ENCODE measurements at regions not wholly inside any gene's neighbourhood (a gene's known extent, or its start where the extent isn't known, plus 50 kb on each side); places are given as distances from the start of the nearest gene placed in this dataset.

GRCh38 chr15:58286523-58286922 is 145.3 kb upstream of the LIPC start:
- Histone ChIP-seq H4K20me1 (ENCODE audit: control insufficient read depth, insufficient read depth, low read length, poor library complexity, severe bottlenecking) (no peaks in the 10 kb centered on the region), H3K4me1 (ENCODE audit: control insufficient read depth in 2 of 2, insufficient read depth in 2 of 2, low read length in 2 of 2) (no peaks in the 10 kb centered on the region), H2AFZ (ENCODE audit: insufficient read depth, low read depth, low read length, poor library complexity, severe bottlenecking) (no peak overlapping the region), H3K79me2 (ENCODE audit: control insufficient read depth, insufficient read depth, low read length) (no peaks in the 10 kb centered on the region), H3K9me3 (ENCODE audit: control extremely low read depth in 1 of 3, control insufficient read depth in 2 of 3, insufficient read depth in 1 of 3, low read length in 2 of 3) (no peaks in the 10 kb centered on the region), H3K4me3 (ENCODE audit: control extremely low read depth in 1 of 5, extremely low read depth in 1 of 5, insufficient read depth in 1 of 5, low read depth in 2 of 5, low read length in 4 of 5) (no peak overlapping the region), H3K36me3 (replicated peaks in 1 of 2; ENCODE audit: control extremely low read depth in 1 of 2, control insufficient read depth in 1 of 2, extremely low read depth in 1 of 2, insufficient read depth in 2 of 2, low read length in 1 of 2) (no peaks in the 10 kb centered on the region), H3K9ac (ENCODE audit: low read length) (no peak overlapping the region), H3K4me2 (replicated peaks; ENCODE audit: low read depth, low read length, poor library complexity, severe bottlenecking) (no peak overlapping the region), H3K27me3 (replicated peaks in 1 of 4; ENCODE audit: control extremely low read depth in 1 of 4, control insufficient read depth in 3 of 4, insufficient read depth in 4 of 4, low read length in 3 of 4) (no peaks in the 10 kb centered on the region), H3K27ac (ENCODE audit: low read length in 2 of 2) (no peak overlapping the region)
- no peaks in the 10 kb centered on the region for H3K9me3 Mint-ChIP-seq (ENCODE audit: insufficient read depth)
- no peak overlapping the region for H3K27ac Mint-ChIP-seq
- TF ChIP-seq CTCF (IDR thresholded peaks at IDR 0.05): no peak
- TF ChIP-seq EZH2 (IDR thresholded peaks at IDR 0.05; ENCODE audit: borderline replicate concordance, insufficient read depth, low read depth, low read length, poor library complexity, severe bottlenecking): no peak
- POLR2A ChIA-PET: no interaction called here
- H3K27me3 Mint-ChIP-seq: peaks cover 10% of the 10 kb centered on the region
- H3K4me1 Mint-ChIP-seq: no peaks in the 10 kb centered on the region
- WGBS (ENCODE audit: insufficient coverage): 60% methylated on average over 2 of the region's 4 CpGs
- intact Hi-C loops (cut with micrococcal nuclease): no loop called here
- DNase-seq (no peak), ATAC-seq (ENCODE audit: low read depth) (no peak)
- CTCF ChIA-PET: no interaction called here
- no peak overlapping the region for H3K4me3 Mint-ChIP-seq

- Histone ChIP-seq H4K20me1 (ENCODE audit: control insufficient read depth, insufficient read depth, low read length, poor library complexity, severe bottlenecking) (no peaks in the 10 kb centered on the region), H3K9ac (ENCODE audit: low read length) (no peak overlapping the region), H2AFZ (ENCODE audit: insufficient read depth, low read depth, low read length, poor library complexity, severe bottlenecking) (no peak overlapping the region), H3K27me3 (replicated peaks in 1 of 4; ENCODE audit: control extremely low read depth in 1 of 4, control insufficient read depth in 3 of 4, insufficient read depth in 4 of 4, low read length in 3 of 4) (no peaks in the 10 kb centered on the region), H3K36me3 (replicated peaks in 1 of 2; ENCODE audit: control extremely low read depth in 1 of 2, control insufficient read depth in 1 of 2, extremely low read depth in 1 of 2, insufficient read depth in 2 of 2, low read length in 1 of 2) (no peaks in the 10 kb centered on the region), H3K79me2 (ENCODE audit: control insufficient read depth, insufficient read depth, low read length) (no peaks in the 10 kb centered on the region), H3K4me2 (replicated peaks; ENCODE audit: low read depth, low read length, poor library complexity, severe bottlenecking) (no peak overlapping the region), H3K4me1 (ENCODE audit: control insufficient read depth in 2 of 2, insufficient read depth in 2 of 2, low read length in 2 of 2) (no peaks in the 10 kb centered on the region), H3K4me3 (ENCODE audit: control extremely low read depth in 1 of 5, extremely low read depth in 1 of 5, insufficient read depth in 1 of 5, low read depth in 2 of 5, low read length in 4 of 5) (no peak overlapping the region), H3K27ac (ENCODE audit: low read length in 2 of 2) (no peak overlapping the region), H3K9me3 (ENCODE audit: control extremely low read depth in 1 of 3, control insufficient read depth in 2 of 3, insufficient read depth in 1 of 3, low read length in 2 of 3) (peaks cover 0 to 2% (median 0%) of the 10 kb centered on the region in 3 donors)
- intact Hi-C loops (cut with micrococcal nuclease): no loop called here
- TF ChIP-seq EZH2 (IDR thresholded peaks at IDR 0.05; ENCODE audit: borderline replicate concordance, insufficient read depth, low read depth, low read length, poor library complexity, severe bottlenecking) (no peak), CTCF (IDR thresholded peaks at IDR 0.05) (no peak)
- peaks cover 10% of the 10 kb centered on the region for H3K27me3 Mint-ChIP-seq
- ATAC-seq (ENCODE audit: low read depth): no peak
- POLR2A ChIA-PET: no interaction called here
- H3K4me3 Mint-ChIP-seq: no peak overlapping the region
- WGBS (ENCODE audit: insufficient coverage): 80% methylated on average over 1 of the region's 2 CpGs
- no peak overlapping the region for H3K27ac Mint-ChIP-seq
- peaks cover 4% of the 10 kb centered on the region for H3K9me3 Mint-ChIP-seq (ENCODE audit: insufficient read depth)
- CTCF ChIA-PET: no interaction called here
- H3K4me1 Mint-ChIP-seq: no peaks in the 10 kb centered on the region
- no peak for DNase-seq
These were observed 143.9 kb upstream of the LIPC start for GRCh38 chr15:58287891-58288290.

All from B cell (primary cell).